Aorta (tissue), 5 donors: ENCODE measurements at regions not wholly inside any gene's neighbourhood (a gene's known extent, or its start where the extent isn't known, plus 50 kb on each side); places are given as distances from the start of the nearest gene placed in this dataset.

Experiments used
- ATAC-seq: fragments of 200-7000 bp; cut with Tn5 transposase; one replicate; pipeline ENCODE4 v1.9.1; 2022; ENCODE audit warnings: moderate library complexity; ENCODE audit not compliant: low FRiP score
- DNase-seq, 2 donors: peaks; one replicate each; pipeline ENCODE4 v3.0.0-alpha.2; 2020
- H3K27ac ChIP-seq, 2 donors: one replicate each; pipeline ENCODE4 v1.5.1; 2013; ENCODE audit warnings: low read length in 2 of 2, mild to moderate bottlenecking in 2 of 2, moderate library complexity in 2 of 2, control low read depth in 1 of 2, inconsistent platforms in 1 of 2, low read depth in 1 of 2
- H3K27me3 ChIP-seq, 2 donors: one replicate each; pipeline ENCODE4 v1.6.1; 2013; ENCODE audit warnings: control low read depth in 1 of 2, low read length in 1 of 2, mild to moderate bottlenecking in 1 of 2, moderate library complexity in 1 of 2; ENCODE audit not compliant: insufficient read depth in 2 of 2, control insufficient read depth in 1 of 2
- H3K36me3 ChIP-seq, 2 donors: one replicate each; pipeline ENCODE4 v1.6.1; 2013; ENCODE audit warnings: control low read depth in 1 of 2, low read length in 1 of 2, mild to moderate bottlenecking in 1 of 2; ENCODE audit not compliant: insufficient read depth in 2 of 2, control insufficient read depth in 1 of 2
- H3K4me1 ChIP-seq, 2 donors: one replicate each; pipeline ENCODE4 v1.6.1; 2013; ENCODE audit warnings: low read length in 2 of 2, control low read depth in 1 of 2, mild to moderate bottlenecking in 1 of 2, moderate library complexity in 1 of 2; ENCODE audit not compliant: insufficient read depth in 2 of 2, control insufficient read depth in 1 of 2
- H3K4me3 ChIP-seq, 2 donors: one replicate each; pipeline ENCODE4 v1.5.1; 2013; ENCODE audit warnings: low read length in 2 of 2, control low read depth in 1 of 2, mild to moderate bottlenecking in 1 of 2
- H3K9me3 ChIP-seq: one replicate; pipeline ENCODE4 v1.6.1; 2013; ENCODE audit warnings: mild to moderate bottlenecking, low read length; ENCODE audit not compliant: control insufficient read depth
- WGBS, 2 donors: extraction: QIAGEN DNeasy Blood & Tissue Kit; methylation state at CpG; one replicate each; pipeline ENCODE4 v1.1.7; 2013; 5-methylcytosine and 5-hydroxymethylcytosine counted together
- intact Hi-C, 2 donors: fragments of 100-400 bp; cut with DNase I; formaldehyde crosslinking; loops; one replicate each; pipeline versions ENCODE4 v1.14.2 to v1.15.0; 2022
- donor health status: healthy with polysubstance abuse.
- donor health status: Bipolar disorder and iron deficiency.
- donor health status: DM: no; HTN: no; CAD: no.
- donor health status: DM: no; HTN: no; CAD: no.
- donor health status: DM: yes; HTN: yes; CAD: no.

GRCh38 chr15:48046813-48047438 lies 73.9 kb upstream of the SLC24A5 start:
- DNase-seq (no peak), ATAC-seq (no peak)
- Histone ChIP-seq H3K36me3 (no peaks in the 10 kb centered on the region), H3K27ac (no peak overlapping the region), H3K4me1 (no peaks in the 10 kb centered on the region), H3K9me3 (no peaks in the 10 kb centered on the region), H3K4me3 (no peak overlapping the region), H3K27me3 (no peaks in the 10 kb centered on the region)
- intact Hi-C loops: no loop called here
- WGBS, 2 donors: 78 to 91% methylated on average over 5 of the region's 5 CpGs

DNA sequence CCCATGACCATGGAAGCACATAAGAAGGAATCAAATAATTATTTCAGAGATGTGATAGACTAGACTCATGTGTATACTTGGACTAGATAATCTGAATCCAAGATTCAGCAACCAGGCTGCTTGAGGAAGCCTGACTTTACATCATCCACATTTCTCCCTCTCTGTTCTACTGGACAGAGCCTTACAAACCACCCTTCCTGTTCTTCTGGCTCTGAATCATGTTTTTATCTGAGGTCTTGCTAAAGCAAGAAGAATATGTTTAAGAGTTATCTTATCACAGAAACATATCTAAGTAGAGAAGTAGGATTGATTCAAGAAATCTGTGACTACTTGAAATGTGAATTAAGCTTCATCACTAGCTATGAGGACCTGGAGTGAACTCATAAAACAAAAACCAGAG lies 71.1 kb upstream of the SLC24A5 start:
- DNase-seq: no peak
- Histone ChIP-seq H3K4me3 (no peak overlapping the region), H3K27me3 (no peaks in the 10 kb centered on the region), H3K4me1 (no peaks in the 10 kb centered on the region), H3K27ac (no peak overlapping the region), H3K36me3 (no peaks in the 10 kb centered on the region), H3K9me3 (no peaks in the 10 kb centered on the region)
- ATAC-seq: no peak
- intact Hi-C loops: no loop called here

- Histone ChIP-seq H3K9me3 (no peaks in the 10 kb centered on the region), H3K27ac (no peak overlapping the region), H3K27me3 (no peaks in the 10 kb centered on the region), H3K36me3 (no peaks in the 10 kb centered on the region), H3K4me1 (no peaks in the 10 kb centered on the region), H3K4me3 (no peak overlapping the region)
- intact Hi-C loops: no loop called here
- ATAC-seq (no peak), DNase-seq (no peak)
- 65% methylated on average over 2 of the region's 2 CpGs for WGBS, 2 donors
Observed at GRCh38 chr15:48052946-48053345, 67.8 kb upstream of the SLC24A5 start.

DNA sequence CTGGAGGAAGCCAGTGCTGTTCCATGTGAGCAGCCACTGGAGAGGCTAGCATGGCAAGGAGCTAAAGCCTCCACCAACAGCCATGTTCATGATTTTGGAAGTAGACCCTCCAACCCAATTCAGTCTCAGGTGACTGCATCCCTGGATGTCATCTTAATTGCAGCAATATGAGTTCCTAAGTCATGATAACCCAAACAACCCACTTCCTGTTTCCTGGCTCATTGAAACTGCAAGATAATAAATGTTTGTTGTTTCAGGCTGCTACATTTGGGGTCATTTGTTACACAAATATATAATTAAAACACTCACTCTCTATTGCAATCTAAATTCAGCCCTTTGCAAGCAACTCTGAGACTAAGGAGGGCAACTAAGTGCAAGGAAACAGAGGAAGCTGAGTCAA lies 62.4 kb upstream of the SLC24A5 start:
- intact Hi-C loops: loop anchor here in 1 of 2 donors (5.0 kb wide), 1 partner anchor 164 kb away; no protein-coding TSS in a partner anchor
- Histone ChIP-seq H3K4me1 (peaks cover 0 to 7% of the 10 kb centered on the region in 2 donors), H3K27ac (peak overlapping the region; percentile 63 to 82), H3K27me3 (no peaks in the 10 kb centered on the region), H3K36me3 (no peaks in the 10 kb centered on the region), H3K4me3 (no peak overlapping the region), H3K9me3 (no peaks in the 10 kb centered on the region)
- DNase-seq (no peak), ATAC-seq (no peak)

- Histone ChIP-seq H3K9me3 (no peaks in the 10 kb centered on the region), H3K4me3 (peak overlapping the region; percentile 3 to 29), H3K36me3 (no peaks in the 10 kb centered on the region), H3K4me1 (peaks cover 0 to 7% of the 10 kb centered on the region in 2 donors), H3K27me3 (no peaks in the 10 kb centered on the region), H3K27ac (peak overlapping the region; percentile 84 to 93)
- DNase-seq (peak; percentile 87), ATAC-seq (peak; percentile 75)
- WGBS, 2 donors: 3 to 8% methylated on average over 7 of the region's 7 CpGs
- intact Hi-C loops: loop anchor here in 1 of 2 donors (5.0 kb wide), 1 partner anchor 163 kb away; no protein-coding TSS in a partner anchor
Observed at GRCh38 chr15:48059791-48060190, 61.0 kb upstream of the SLC24A5 start.

- no peak overlapping the region for H3K27ac ChIP-seq
- peaks cover 0 to 7% of the 10 kb centered on the region in 2 donors for H3K4me1 ChIP-seq
- DNase-seq (no peak), ATAC-seq (no peak)
- intact Hi-C loops: no loop called here
- no peaks in the 10 kb centered on the region for H3K9me3 ChIP-seq
- H3K27me3 ChIP-seq: no peaks in the 10 kb centered on the region
- no peaks in the 10 kb centered on the region for H3K36me3 ChIP-seq
- 46 to 63% methylated on average over 1 of the region's 1 CpG for WGBS, 2 donors
- no peak overlapping the region for H3K4me3 ChIP-seq
Observed at GRCh38 chr15:48060396-48060795, 60.4 kb upstream of the SLC24A5 start.

GRCh38 chr15:48061605-48062004 lies 59.2 kb upstream of the SLC24A5 start:
- WGBS, 2 donors: 91 to 93% methylated on average over 6 of the region's 6 CpGs
- Histone ChIP-seq H3K27ac (no peak overlapping the region), H3K27me3 (no peaks in the 10 kb centered on the region), H3K9me3 (no peaks in the 10 kb centered on the region), H3K36me3 (no peaks in the 10 kb centered on the region), H3K4me3 (no peak overlapping the region), H3K4me1 (peaks cover 0 to 7% of the 10 kb centered on the region in 2 donors)
- intact Hi-C loops: no loop called here
- ATAC-seq: no peak
- DNase-seq: no peak

DNA sequence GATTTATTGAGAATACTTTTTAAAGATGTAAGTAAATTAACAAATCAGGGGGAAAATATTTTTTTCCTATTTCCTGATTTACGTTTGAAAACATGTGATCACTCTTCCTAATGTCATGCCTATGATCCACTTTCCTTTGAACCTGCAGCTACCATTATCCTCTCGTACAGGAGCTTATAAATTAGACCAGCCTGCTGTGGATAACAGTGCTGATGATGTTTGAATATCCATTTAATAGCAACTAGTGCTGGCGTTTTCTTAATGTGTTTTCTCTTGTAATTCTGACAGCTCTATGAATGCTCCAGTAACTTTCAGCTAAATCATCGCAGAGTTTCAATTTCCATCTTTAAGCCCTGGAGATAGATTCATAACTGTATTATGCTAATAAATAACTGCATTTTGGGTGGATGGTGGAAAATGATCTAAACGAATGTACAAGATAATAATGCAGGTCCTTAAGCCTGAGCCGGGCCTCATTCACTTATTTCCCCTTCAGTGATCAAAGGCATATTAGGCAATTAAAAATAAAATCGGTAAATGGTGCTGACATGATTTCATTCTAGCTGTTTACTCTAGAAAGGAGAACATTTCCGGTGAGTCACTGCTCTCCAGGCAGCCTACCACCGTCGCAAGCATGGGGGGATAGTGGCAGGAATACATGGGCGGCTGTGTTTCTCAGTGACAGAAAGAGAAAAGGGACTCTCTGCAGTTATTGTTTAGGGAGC lies 58.5 kb upstream of the SLC24A5 start:
- Histone ChIP-seq H3K27me3 (no peaks in the 10 kb centered on the region), H3K27ac (no peak overlapping the region), H3K9me3 (no peaks in the 10 kb centered on the region), H3K4me1 (peaks cover 0 to 7% of the 10 kb centered on the region in 2 donors), H3K4me3 (no peak overlapping the region), H3K36me3 (no peaks in the 10 kb centered on the region)
- peak; percentile 55 for ATAC-seq
- 35 to 38% methylated on average over 11 of the region's 11 CpGs for WGBS, 2 donors
- intact Hi-C loops: no loop called here
- no peak for DNase-seq

GRCh38 chr15:48063411-48063985 lies 57.3 kb upstream of the SLC24A5 start:
- no peak overlapping the region for H3K4me3 ChIP-seq
- intact Hi-C loops: no loop called here
- no peaks in the 10 kb centered on the region for H3K27me3 ChIP-seq
- ATAC-seq (no peak), DNase-seq (no peak)
- no peak overlapping the region for H3K27ac ChIP-seq
- WGBS, 2 donors: 60 to 67% methylated on average over 2 of the region's 2 CpGs
- no peaks in the 10 kb centered on the region for H3K9me3 ChIP-seq
- H3K36me3 ChIP-seq: no peaks in the 10 kb centered on the region
- H3K4me1 ChIP-seq: peaks cover 0 to 5% of the 10 kb centered on the region in 2 donors
